GM21447 (cell line): ENCODE measurements at regions not wholly inside any gene's neighbourhood (a gene's known extent, or its start where the extent isn't known, plus 50 kb on each side); places are given as distances from the start of the nearest gene placed in this dataset.
"Not testable (repeated sequence)": the region's sequence is repeated elsewhere in the genome, so short reads cannot be mapped to it uniquely, and the experiment has no call there.

Experiments
- ATAC-seq: cut with Tn5 transposase; IDR thresholded peaks from one replicate; pipeline ENCODE4 v1.9.1; 2021; ENCODE audit not compliant: unreplicated experiment

DNA sequence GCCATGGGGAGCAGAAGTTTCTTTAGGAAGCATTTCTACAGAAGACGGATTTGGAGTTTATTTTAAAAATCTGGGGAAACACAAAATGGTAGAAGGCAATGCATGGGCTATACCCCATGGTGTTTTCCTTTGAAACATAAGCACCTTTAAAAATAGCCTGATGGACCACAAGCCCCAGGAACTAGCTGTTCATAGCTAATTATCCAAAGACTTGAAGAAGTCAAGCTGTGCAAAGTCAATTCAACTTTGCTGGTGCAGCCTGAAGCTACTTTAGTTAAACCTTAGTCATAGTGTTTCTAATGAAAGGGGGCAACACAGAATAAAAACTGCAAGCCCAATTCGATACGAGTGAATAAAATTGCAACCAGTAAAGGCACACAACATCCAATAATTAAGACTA is 732.5 kb downstream of the GALC start:
- no peak for ATAC-seq

DNA sequence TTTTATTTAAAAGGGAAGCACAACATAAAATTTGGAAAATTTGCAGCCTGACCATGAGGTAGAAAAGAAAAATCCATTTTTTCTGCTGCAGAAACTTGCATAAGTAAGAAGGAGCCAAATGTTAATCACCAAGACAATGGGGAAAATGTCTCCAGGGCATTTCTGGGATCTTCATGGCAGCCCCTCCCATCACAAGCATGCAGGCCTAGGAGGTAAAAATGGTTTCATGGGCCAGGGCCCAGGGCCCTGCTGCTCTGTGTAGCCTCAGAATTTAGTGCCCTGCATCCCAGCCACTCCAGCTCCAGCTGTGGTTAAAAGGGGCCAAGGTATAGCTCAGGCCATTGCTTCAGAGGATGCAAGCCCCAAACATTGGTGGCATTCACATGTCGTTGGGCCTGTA is 735.6 kb downstream of the GALC start:
- no peak for ATAC-seq

DNA sequence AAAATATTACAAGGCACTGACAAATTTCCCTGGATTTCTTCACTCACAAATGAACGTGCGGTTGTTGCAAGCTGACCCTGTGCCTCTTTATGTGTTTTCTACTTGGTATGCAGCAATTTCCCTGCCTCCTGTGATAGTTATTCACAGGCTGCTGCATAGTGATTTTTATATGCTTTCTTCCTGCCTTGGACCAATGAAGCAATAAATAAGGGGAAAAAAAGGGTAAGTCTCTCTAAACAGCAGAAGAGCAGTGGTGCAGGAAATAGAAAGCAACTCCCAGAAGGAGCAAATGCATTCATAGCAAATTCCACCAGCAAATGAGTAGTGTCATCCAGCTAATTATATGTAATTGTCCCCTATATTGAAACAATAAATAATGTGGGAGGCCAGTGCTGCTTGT is 737.9 kb downstream of the GALC start:
- no peak for ATAC-seq

DNA sequence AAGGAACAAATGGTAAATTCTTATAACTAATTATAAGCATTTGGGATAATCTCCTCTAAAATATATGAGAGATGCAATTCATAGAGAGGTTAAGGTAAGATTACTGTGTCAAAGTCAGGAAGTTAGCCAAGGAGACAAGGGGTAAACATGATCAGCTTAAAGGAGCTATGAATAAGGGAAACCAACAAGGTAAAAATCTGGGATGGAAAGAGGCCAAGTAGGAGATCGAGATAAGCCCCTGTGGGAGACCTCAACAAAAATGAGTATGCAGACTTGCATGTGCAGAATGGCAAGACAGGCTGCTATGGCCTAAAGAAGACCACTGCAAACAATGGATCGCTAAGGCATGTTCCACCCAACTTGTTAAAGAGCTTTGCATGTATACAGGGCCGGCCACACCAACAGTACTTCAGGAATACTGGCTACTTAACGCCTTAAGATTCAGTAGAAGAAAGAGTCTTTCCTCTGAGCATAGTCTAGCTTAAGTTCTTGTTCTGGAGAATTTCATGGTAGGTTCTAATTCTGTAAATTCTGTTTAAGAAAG is 738.6 kb downstream of the GALC start:
- no peak for ATAC-seq

DNA sequence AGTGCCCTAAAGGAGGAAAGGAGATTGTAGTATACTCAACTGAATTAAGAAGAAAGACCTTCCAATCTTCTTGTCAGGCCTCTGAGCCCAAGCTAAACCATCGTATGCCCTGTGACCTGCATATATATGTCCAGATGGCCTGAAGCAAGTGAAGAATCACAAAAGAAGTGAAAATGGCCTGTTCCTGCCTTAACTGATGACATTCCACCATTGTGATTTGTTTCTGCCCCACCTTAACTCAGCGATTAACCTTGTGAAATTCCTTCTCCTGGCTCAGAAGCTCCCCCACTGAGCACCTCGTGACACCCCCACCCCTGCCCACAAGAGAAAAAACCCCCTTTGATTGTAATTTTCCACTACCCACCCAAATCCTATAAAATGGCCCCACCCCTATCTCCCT is 739.2 kb downstream of the GALC start:
- not testable (repeated sequence) for ATAC-seq

DNA sequence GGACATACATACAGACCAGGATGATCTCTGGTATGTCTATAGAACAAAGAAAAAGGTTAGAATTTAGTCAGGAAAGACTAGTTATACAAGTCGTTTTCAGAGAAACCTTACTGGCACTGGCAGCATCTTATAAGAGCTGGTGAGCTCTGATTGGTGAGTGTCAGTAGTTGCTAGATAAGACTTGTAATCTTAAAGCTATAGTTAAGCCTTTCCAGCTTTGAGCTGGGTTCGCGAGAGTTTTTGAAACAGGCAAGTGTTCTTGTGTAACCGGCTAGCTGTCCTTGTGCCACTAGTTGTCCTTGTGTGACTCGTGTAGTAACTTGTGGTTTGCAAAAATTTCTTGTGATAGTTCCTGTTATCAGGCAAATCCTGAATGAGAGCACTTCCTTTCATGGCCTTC is 740.9 kb downstream of the GALC start:
- no peak for ATAC-seq

DNA sequence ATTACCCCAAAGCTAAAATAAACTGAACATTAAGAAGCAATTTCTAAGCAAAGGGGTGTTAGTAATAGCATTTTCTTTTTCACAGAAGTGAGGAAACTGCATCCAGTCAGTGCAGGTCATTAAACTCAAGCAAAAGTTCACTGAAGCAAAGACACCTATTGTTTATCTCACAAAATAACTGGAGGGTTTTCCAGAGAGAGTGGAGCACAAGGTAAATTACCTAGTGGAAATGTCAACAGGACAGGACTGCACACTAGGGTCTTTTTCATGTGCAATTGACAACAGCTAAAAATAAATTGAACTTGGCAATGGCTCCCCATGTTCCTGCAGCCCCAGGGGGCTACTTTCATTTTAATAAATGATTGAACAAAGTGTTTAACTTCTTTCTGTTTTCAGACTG is 742.0 kb downstream of the GALC start:
- no peak for ATAC-seq

GRCh38 chr14:87241018-87241768 is 751.8 kb downstream of the GALC start:
- no peak for ATAC-seq

DNA sequence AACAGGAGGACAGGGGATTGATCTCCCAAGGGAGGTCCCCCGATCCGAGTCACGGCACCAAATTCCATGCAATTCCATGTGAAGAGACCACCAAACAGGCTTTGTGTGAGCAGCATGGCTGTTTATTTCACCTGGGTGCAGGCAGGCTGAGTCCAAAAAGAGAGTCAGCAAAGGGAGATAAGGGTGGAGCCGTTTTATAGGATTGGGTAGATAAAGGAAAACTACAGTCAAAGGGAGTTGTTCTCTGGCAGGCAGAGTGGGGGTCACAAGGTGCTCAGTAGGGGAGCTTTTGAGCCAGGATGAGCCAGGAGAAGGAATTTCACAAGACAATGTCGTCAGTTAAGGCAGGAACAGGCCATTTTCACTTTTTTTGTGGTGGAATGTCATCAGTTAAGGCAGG is 752.7 kb downstream of the GALC start:
- ATAC-seq = not testable (repeated sequence)

GRCh38 chr14:87233806-87234384 is 759.1 kb downstream of the GALC start:
- ATAC-seq = no peak

DNA sequence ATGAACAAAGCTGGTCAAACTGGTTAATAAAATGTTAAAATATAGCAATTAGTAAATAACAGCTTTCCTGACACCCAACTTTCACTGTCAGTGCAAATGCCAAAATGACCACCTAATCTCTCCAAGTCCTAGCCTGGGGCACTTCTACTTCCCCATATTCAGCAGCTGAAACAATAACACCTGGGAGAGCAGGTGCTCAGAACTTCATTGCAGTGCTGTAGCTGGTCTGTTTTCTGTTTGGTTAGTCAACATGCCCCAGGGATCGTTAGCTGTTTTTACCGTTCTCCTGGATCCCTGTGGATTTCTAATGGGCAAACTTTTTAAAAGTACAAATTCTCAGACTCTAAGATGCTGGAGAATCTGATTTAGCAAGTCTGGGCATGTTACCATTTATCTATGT is 759.7 kb downstream of the GALC start:
- ATAC-seq = no peak

GRCh38 chr14:87231336-87232026 is 761.5 kb downstream of the GALC start:
- ATAC-seq = no peak

- ATAC-seq = no peak
Measured at GRCh38 chr14:87230726-87231125, 762.3 kb downstream of the GALC start.

DNA sequence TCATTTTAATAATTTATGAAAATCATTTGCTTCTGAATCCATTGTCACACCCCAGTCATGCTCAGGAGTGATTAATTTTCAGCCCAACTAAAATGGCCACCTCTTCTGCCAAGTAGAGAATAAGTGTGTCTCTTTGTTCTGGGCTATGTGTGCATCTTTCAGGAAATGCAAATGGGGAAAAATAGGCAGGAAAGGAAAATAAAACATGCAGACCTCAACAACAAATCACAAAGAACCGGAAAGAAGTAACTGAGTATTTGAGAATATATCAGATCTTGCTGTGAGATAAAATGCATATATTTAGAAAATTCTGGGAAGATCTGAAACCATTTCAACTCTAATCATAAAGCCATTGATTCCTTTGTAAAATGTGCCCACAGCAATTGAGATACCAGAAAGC is 763.9 kb downstream of the GALC start:
- no peak for ATAC-seq

DNA sequence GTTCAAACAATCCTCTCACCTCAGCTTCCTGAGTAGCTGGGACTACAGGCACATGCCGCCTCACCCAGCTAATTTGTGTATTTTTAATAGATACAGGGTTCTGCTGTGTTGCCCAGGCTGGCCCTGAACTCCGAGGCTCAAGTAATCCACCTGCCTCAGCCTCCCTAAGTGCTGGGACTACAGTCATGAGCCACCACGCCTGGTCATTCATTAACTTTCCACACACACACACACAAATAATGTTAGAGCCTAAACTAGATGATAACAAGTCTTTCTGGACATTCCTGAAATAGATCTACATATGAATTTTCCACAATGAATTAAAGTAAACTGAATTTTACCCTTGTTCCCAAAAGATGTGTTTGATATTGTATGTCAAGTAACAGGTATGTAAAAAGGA is 776.0 kb downstream of the GALC start:
- no peak for ATAC-seq

GRCh38 chr14:87214558-87214957 is 778.4 kb downstream of the GALC start:
- no peak for ATAC-seq

DNA sequence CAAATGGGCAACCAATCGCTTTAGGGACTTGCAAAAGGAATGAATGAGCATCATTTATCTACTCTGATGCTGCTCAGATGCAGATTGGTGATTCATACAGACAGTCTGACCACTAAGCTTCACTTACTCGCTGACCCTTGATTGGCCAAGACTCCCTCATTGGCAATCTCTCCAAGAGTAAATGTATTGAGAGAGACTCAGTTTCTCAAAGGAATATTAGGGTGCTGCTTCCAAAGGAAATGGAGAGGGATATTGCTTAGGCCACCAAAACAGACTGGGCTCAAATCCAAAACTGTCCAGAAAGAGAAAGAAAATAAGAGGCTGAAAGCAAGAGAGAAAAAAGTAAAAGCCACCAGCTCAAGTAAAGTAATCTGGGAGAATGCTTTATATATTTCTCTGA is 785.2 kb downstream of the GALC start:
- no peak for ATAC-seq

DNA sequence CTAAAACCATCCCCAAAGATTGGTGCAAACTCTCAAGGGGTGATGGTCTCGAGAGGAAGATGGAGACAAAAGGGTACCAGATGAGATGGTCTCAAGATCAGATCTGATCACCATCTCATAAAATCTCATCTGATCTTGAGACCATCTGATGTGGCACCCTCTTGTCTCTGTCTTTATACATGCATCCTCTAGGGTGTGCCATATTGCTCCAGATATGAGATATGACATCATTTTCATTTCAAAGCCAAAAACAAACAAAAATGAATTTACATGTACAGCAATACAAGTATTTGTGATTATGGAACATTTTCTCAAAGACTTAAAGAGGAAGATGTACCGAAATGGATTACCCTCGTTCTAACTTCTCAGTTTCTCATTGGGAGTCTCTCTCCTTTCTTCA is 787.2 kb downstream of the GALC start:
- ATAC-seq = no peak

DNA sequence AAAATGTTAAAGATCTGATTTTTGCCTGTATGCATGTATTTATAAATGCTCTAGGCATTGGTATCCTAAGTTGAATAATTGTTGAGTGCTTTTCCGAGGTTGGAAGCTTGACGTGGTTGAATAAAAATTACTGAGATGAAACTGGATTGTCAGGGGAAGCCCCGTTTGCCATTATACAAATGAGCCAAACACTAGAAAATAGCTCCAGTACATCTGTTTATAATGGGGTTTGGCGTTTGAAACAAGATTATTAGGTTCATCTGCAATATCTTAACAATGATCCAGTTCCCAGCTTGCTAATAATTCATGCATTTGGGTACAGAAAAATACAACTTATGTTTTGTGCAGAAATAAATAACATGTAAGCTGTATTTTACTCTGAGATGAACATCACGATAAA is 789.6 kb downstream of the GALC start:
- ATAC-seq = no peak

GRCh38 chr14:87199381-87199780 is 793.6 kb downstream of the GALC start:
- ATAC-seq = no peak

GRCh38 chr14:87196436-87196835 is 796.5 kb downstream of the GALC start:
- no peak for ATAC-seq

DNA sequence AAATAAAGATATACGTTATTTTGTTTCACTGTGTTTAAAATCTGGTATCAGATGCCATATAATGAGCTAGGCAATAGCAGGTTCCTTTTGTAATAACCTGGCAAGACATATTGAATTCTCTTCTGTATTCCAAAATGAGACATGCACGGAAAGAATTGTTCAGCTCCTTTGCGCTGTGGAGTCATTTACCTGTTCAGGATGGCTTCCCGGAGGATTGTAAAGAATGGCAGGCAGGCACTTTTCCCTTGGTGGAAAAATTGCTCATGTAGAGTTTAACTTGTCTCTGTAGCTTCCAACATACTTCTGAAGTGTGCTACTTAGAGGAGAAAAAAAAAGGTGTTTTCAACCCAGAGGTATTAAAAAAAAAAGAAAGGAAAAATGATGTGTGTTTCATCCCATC is 805.2 kb downstream of the GALC start:
- no peak for ATAC-seq
